Erythroblast (primary cell): ENCODE measurements at regions not wholly inside any gene's neighbourhood (a gene's known extent, or its start where the extent isn't known, plus 50 kb on each side); places are given as distances from the start of the nearest gene placed in this dataset.

Experiments
- DNase-seq, 2 experiments: peaks; one replicate each; lab custom pipeline; 2025; lab: John Stamatoyannopoulos, UW
- GATA1 ChIP-seq: IDR thresholded peaks from 2 replicates; pipeline ENCODE4 v1.6.1; 2011; ENCODE audit warnings: low read depth, mild to moderate bottlenecking, control low read depth, low read length, moderate library complexity
- POLR2A ChIP-seq: IDR thresholded peaks from 2 replicates; pipeline ENCODE4 v1.6.1; 2011; ENCODE audit warnings: mild to moderate bottlenecking, low read length

GRCh38 chr18:61607867-61608266, 274.6 kb downstream of the CDH20 start:
- no peak for DNase-seq
- TF ChIP-seq POLR2A (no peak), GATA1 (no peak)

- peak in 1 of 2 experiments; percentile 12 for DNase-seq
- TF ChIP-seq GATA1, result no peak
- no peak for TF ChIP-seq POLR2A
These were observed 273.5 kb downstream of the CDH20 start for GRCh38 chr18:61606759-61607158.

GRCh38 chr18:61606068-61606660, 272.9 kb downstream of the CDH20 start:
- no peak for TF ChIP-seq GATA1
- TF ChIP-seq POLR2A, result no peak
- no peak for DNase-seq

GRCh38 chr18:61605376-61606067, 272.3 kb downstream of the CDH20 start:
- TF ChIP-seq GATA1 (no peak), POLR2A (no peak)
- no peak for DNase-seq
